ENCODE measurements at regions not wholly inside any gene's neighbourhood (a gene's known extent, or its start where the extent isn't known, plus 50 kb on each side); places are given as distances from the start of the nearest gene placed in this dataset.
"Not testable (repeated sequence)": the region's sequence is repeated elsewhere in the genome, so short reads cannot be mapped to it uniquely, and the experiment has no call there.

- no peak for DNase-seq
- Histone ChIP-seq H3K27me3 (ENCODE audit: control insufficient read depth, insufficient read depth, low read length) (peaks cover 2% of the 10 kb centered on the region), H3K4me3 (ENCODE audit: low read length) (no peak overlapping the region), H3K9me3 (ENCODE audit: control insufficient read depth, low read depth, low read length) (no peaks in the 10 kb centered on the region), H3K4me1 (ENCODE audit: control insufficient read depth, insufficient read depth, low read length) (peaks cover 5% of the 10 kb centered on the region), H3K27ac (ENCODE audit: low read length) (no peak overlapping the region), H3K36me3 (ENCODE audit: control insufficient read depth, insufficient read depth, low read length) (no peaks in the 10 kb centered on the region)
- no CpG with 5 or more reads among the region's 2 CpGs for WGBS (ENCODE audit: insufficient coverage, low lambda C conversion rate)
Measured at GRCh38 chr9:85112391-85112790, 442.9 kb downstream of the NTRK2 start.

DNA sequence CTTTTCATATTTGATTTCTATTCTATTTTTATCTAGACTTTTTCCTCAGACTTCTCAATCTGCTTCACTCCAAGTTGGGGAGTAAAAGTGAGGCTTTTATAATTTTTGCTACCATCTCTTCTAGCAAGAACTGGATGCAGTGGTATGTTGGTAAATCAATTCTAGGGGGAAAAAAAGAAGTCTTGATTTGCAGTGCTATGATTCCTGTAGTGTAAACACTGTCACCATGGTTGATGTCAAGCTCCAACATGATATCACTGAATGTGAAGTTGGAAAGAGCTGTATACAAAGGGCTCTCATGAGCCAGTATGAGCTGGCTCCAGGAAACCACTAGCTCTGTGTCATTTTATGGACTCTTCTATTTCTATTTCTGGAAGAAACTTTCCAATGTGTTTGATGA, 439.2 kb downstream of the NTRK2 start:
- H3K4me1 ChIP-seq (ENCODE audit: control insufficient read depth, insufficient read depth, low read length), result peaks cover 5% of the 10 kb centered on the region
- peaks cover 2% of the 10 kb centered on the region for H3K27me3 ChIP-seq (ENCODE audit: control insufficient read depth, insufficient read depth, low read length)
- no peak for DNase-seq
- no peak overlapping the region for H3K27ac ChIP-seq (ENCODE audit: low read length)
- H3K4me3 ChIP-seq (ENCODE audit: low read length), result no peak overlapping the region
- no peaks in the 10 kb centered on the region for H3K36me3 ChIP-seq (ENCODE audit: control insufficient read depth, insufficient read depth, low read length)
- no peaks in the 10 kb centered on the region for H3K9me3 ChIP-seq (ENCODE audit: control insufficient read depth, low read depth, low read length)

DNA sequence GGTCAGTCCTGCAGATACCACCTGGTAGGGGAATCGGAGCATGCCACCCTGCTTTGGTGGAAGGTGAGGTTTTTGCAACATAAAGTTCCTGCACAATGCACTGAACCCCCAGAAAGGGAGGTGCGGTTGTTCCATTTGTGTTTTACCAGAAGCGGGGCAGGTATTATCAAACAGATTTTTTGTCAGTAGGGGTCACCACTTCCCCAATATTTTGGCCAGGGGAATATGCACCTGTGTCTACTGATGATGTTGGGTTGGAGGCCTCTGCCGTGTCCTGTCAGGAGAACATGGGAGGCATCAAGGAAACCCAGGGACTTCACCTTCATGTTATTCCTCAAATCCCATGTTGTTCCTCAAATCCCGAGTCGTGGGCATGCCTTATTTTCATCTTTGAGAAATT, 438.7 kb downstream of the NTRK2 start:
- Histone ChIP-seq H3K4me1 (ENCODE audit: control insufficient read depth, insufficient read depth, low read length) (peaks cover 1% of the 10 kb centered on the region), H3K27me3 (ENCODE audit: control insufficient read depth, insufficient read depth, low read length) (peaks cover 2% of the 10 kb centered on the region), H3K4me3 (ENCODE audit: low read length) (no peak overlapping the region), H3K36me3 (ENCODE audit: control insufficient read depth, insufficient read depth, low read length) (no peaks in the 10 kb centered on the region), H3K9me3 (ENCODE audit: control insufficient read depth, low read depth, low read length) (no peaks in the 10 kb centered on the region), H3K27ac (ENCODE audit: low read length) (no peak overlapping the region)
- no peak for DNase-seq
- no CpG with 5 or more reads among the region's 6 CpGs for WGBS (ENCODE audit: insufficient coverage, low lambda C conversion rate)

GRCh38 chr9:85089188-85089969, 419.9 kb downstream of the NTRK2 start:
- Histone ChIP-seq H3K4me3 (ENCODE audit: low read length) (no peak overlapping the region), H3K36me3 (ENCODE audit: control insufficient read depth, insufficient read depth, low read length) (no peaks in the 10 kb centered on the region), H3K9me3 (ENCODE audit: control insufficient read depth, low read depth, low read length) (no peaks in the 10 kb centered on the region), H3K4me1 (ENCODE audit: control insufficient read depth, insufficient read depth, low read length) (no peaks in the 10 kb centered on the region), H3K27me3 (ENCODE audit: control insufficient read depth, insufficient read depth, low read length) (no peaks in the 10 kb centered on the region), H3K27ac (ENCODE audit: low read length) (no peak overlapping the region)
- no peak for DNase-seq
- no CpG with 5 or more reads among the region's 2 CpGs for WGBS (ENCODE audit: insufficient coverage, low lambda C conversion rate)

DNA sequence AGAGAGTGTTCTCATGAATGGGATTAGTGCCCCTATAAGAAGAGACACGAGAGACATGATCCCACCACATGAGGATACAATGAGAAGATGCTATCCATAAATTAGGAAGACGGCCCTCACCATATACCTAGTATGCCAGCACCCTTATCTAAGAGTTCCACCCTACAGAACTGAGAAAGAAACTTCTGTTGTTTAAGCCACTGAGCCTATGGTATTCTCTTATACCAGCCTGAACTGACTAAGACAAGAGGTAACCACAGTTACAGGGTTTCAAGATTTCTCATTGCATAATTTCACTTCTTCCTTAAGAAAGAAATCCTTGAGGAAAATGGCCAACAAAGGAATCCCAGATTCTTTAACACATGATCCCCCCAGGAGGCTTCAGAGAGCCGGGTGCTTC, 412.4 kb downstream of the NTRK2 start:
- no peak overlapping the region for H3K4me3 ChIP-seq (ENCODE audit: low read length)
- no peaks in the 10 kb centered on the region for H3K9me3 ChIP-seq (ENCODE audit: control insufficient read depth, low read depth, low read length)
- no peaks in the 10 kb centered on the region for H3K4me1 ChIP-seq (ENCODE audit: control insufficient read depth, insufficient read depth, low read length)
- no peak overlapping the region for H3K27ac ChIP-seq (ENCODE audit: low read length)
- WGBS (ENCODE audit: insufficient coverage, low lambda C conversion rate), result 100% methylated on average over 2 of the region's 3 CpGs
- H3K36me3 ChIP-seq (ENCODE audit: control insufficient read depth, insufficient read depth, low read length), result no peaks in the 10 kb centered on the region
- H3K27me3 ChIP-seq (ENCODE audit: control insufficient read depth, insufficient read depth, low read length), result no peaks in the 10 kb centered on the region
- DNase-seq, result no peak

GRCh38 chr9:85079349-85079748, 409.8 kb downstream of the NTRK2 start:
- no peaks in the 10 kb centered on the region for H3K4me1 ChIP-seq (ENCODE audit: control insufficient read depth, insufficient read depth, low read length)
- no peaks in the 10 kb centered on the region for H3K27me3 ChIP-seq (ENCODE audit: control insufficient read depth, insufficient read depth, low read length)
- WGBS (ENCODE audit: insufficient coverage, low lambda C conversion rate), result no CpG with 5 or more reads among the region's 1 CpG
- H3K27ac ChIP-seq (ENCODE audit: low read length), result no peak overlapping the region
- H3K36me3 ChIP-seq (ENCODE audit: control insufficient read depth, insufficient read depth, low read length), result no peaks in the 10 kb centered on the region
- DNase-seq, result no peak
- no peaks in the 10 kb centered on the region for H3K9me3 ChIP-seq (ENCODE audit: control insufficient read depth, low read depth, low read length)
- H3K4me3 ChIP-seq (ENCODE audit: low read length), result no peak overlapping the region

- no peak for DNase-seq
- Histone ChIP-seq H3K36me3 (ENCODE audit: control insufficient read depth, insufficient read depth, low read length) (no peaks in the 10 kb centered on the region), H3K4me3 (ENCODE audit: low read length) (no peak overlapping the region), H3K27me3 (ENCODE audit: control insufficient read depth, insufficient read depth, low read length) (no peaks in the 10 kb centered on the region), H3K4me1 (ENCODE audit: control insufficient read depth, insufficient read depth, low read length) (no peaks in the 10 kb centered on the region), H3K27ac (ENCODE audit: low read length) (no peak overlapping the region), H3K9me3 (ENCODE audit: control insufficient read depth, low read depth, low read length) (no peaks in the 10 kb centered on the region)
- WGBS (ENCODE audit: insufficient coverage, low lambda C conversion rate), result no CpG with 5 or more reads among the region's 5 CpGs
Measured at GRCh38 chr9:85077944-85078343, 408.4 kb downstream of the NTRK2 start.

DNA sequence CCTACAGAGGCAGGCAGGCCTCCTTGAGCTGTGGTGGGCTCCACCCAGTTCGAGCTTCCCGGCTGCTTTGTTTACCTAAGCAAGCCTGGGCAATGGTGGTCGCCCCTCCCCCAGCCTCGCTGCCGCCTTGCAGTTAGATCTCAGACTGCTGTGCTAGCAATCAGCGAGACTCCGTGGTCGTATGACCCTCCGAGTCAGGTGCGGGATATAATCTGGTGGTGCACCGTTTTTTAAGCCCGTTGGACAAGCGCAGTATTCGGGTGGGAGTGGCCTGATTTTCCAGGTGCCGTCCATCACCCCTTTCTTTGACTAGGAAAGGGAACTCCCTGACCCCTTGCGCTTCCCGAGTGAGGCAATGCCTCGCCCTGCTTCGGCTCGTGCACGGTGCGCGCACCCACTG, 407.6 kb downstream of the NTRK2 start:
- not testable (repeated sequence) for H3K36me3 ChIP-seq (ENCODE audit: control insufficient read depth, insufficient read depth, low read length); H3K27ac ChIP-seq (ENCODE audit: low read length); H3K4me3 ChIP-seq (ENCODE audit: low read length); DNase-seq; H3K4me1 ChIP-seq (ENCODE audit: control insufficient read depth, insufficient read depth, low read length); H3K9me3 ChIP-seq (ENCODE audit: control insufficient read depth, low read depth, low read length); H3K27me3 ChIP-seq (ENCODE audit: control insufficient read depth, insufficient read depth, low read length)
- WGBS (ENCODE audit: insufficient coverage, low lambda C conversion rate), result no CpG with 5 or more reads among the region's 23 CpGs

Measured in large intestine (tissue), 3 donors.